Brain microvascular endothelial cell (primary cell): ENCODE measurements at regions not wholly inside any gene's neighbourhood (a gene's known extent, or its start where the extent isn't known, plus 50 kb on each side); places are given as distances from the start of the nearest gene placed in this dataset.

Experiments used
- DNase-seq: peaks from one replicate; pipeline ENCODE4 v3.0.0-alpha.2; 2020
- H3K27ac ChIP-seq: fragments of 250-450 bp; sonication (Bioruptor Pico); 2 replicates; pipeline ENCODE4 v1.5.1; 2020; ENCODE audit warnings: mild to moderate bottlenecking, moderate library complexity
- H3K27me3 ChIP-seq: fragments of 250-450 bp; sonication (Bioruptor Pico); replicated peaks from 2 replicates; pipeline ENCODE4 v1.5.1; 2020; ENCODE audit warnings: mild to moderate bottlenecking
- H3K36me3 ChIP-seq: fragments of 250-450 bp; sonication (Bioruptor Pico); replicated peaks from 2 replicates; pipeline ENCODE4 v1.5.1; 2020; ENCODE audit warnings: mild to moderate bottlenecking
- H3K4me3 ChIP-seq: 2 replicates; pipeline ENCODE4 v1.5.1; 2011; ENCODE audit warnings: low read depth, mild to moderate bottlenecking, control low read depth, low read length, moderate library complexity
- CTCF ChIP-seq: IDR thresholded peaks from 2 replicates; pipeline ENCODE4 v1.5.1; 2011; ENCODE audit warnings: low read depth, mild to moderate bottlenecking, moderate library complexity, low read length, control low read depth, inconsistent platforms; ENCODE audit errors: missing control alignments
- in situ Hi-C: cut with HindIII; loops from 2 replicates; pipeline ENCODE4 v1.10.0; 2017; ENCODE audit warnings: low sequenced_read_pairs, low pct_ligation_motif_present

GRCh38 chr13:22402682-22403081 lies 731.8 kb downstream of the FGF9 start:
- no peak for TF ChIP-seq CTCF
- Histone ChIP-seq H3K27me3 (no peaks in the 10 kb centered on the region), H3K4me3 (no peak overlapping the region), H3K36me3 (no peaks in the 10 kb centered on the region), H3K27ac (no peak overlapping the region)
- no peak for DNase-seq
- in situ Hi-C loops: no loop called here

GRCh38 chr13:22403144-22403543 lies 732.3 kb downstream of the FGF9 start:
- Histone ChIP-seq H3K36me3 (no peaks in the 10 kb centered on the region), H3K27ac (no peak overlapping the region), H3K27me3 (no peaks in the 10 kb centered on the region), H3K4me3 (no peak overlapping the region)
- no peak for DNase-seq
- in situ Hi-C loops: no loop called here
- no peak for TF ChIP-seq CTCF

- no peak for DNase-seq
- Histone ChIP-seq H3K36me3 (no peaks in the 10 kb centered on the region), H3K27me3 (no peaks in the 10 kb centered on the region), H3K4me3 (no peak overlapping the region), H3K27ac (no peak overlapping the region)
- in situ Hi-C loops: no loop called here
- TF ChIP-seq CTCF: no peak
Observed at GRCh38 chr13:22405891-22406290, 735.0 kb downstream of the FGF9 start.

- no peak for DNase-seq
- no peak for TF ChIP-seq CTCF
- H3K27ac ChIP-seq: no peak overlapping the region
- H3K36me3 ChIP-seq: no peaks in the 10 kb centered on the region
- in situ Hi-C loops: no loop called here
- H3K27me3 ChIP-seq: no peaks in the 10 kb centered on the region
- no peak overlapping the region for H3K4me3 ChIP-seq
Observed at GRCh38 chr13:22412452-22412851, 741.6 kb downstream of the FGF9 start.

GRCh38 chr13:22422023-22422422 lies 751.1 kb downstream of the FGF9 start:
- H3K27me3 ChIP-seq: no peaks in the 10 kb centered on the region
- no peak for DNase-seq
- no peaks in the 10 kb centered on the region for H3K36me3 ChIP-seq
- in situ Hi-C loops: no loop called here
- no peak overlapping the region for H3K27ac ChIP-seq
- no peak overlapping the region for H3K4me3 ChIP-seq
- TF ChIP-seq CTCF: no peak

GRCh38 chr13:22422712-22423111 lies 751.8 kb downstream of the FGF9 start:
- no peak overlapping the region for H3K27ac ChIP-seq
- in situ Hi-C loops: no loop called here
- H3K36me3 ChIP-seq: no peaks in the 10 kb centered on the region
- H3K27me3 ChIP-seq: no peaks in the 10 kb centered on the region
- no peak for DNase-seq
- no peak overlapping the region for H3K4me3 ChIP-seq
- TF ChIP-seq CTCF: no peak
